SKM-1 (cell line): ENCODE measurements at regions not wholly inside any gene's neighbourhood (a gene's known extent, or its start where the extent isn't known, plus 50 kb on each side); places are given as distances from the start of the nearest gene placed in this dataset.

Source experiments
- DNase-seq: peaks from one replicate; lab custom pipeline; 2025; ENCODE audit not compliant: unreplicated experiment; lab: John Stamatoyannopoulos, UW

DNA sequence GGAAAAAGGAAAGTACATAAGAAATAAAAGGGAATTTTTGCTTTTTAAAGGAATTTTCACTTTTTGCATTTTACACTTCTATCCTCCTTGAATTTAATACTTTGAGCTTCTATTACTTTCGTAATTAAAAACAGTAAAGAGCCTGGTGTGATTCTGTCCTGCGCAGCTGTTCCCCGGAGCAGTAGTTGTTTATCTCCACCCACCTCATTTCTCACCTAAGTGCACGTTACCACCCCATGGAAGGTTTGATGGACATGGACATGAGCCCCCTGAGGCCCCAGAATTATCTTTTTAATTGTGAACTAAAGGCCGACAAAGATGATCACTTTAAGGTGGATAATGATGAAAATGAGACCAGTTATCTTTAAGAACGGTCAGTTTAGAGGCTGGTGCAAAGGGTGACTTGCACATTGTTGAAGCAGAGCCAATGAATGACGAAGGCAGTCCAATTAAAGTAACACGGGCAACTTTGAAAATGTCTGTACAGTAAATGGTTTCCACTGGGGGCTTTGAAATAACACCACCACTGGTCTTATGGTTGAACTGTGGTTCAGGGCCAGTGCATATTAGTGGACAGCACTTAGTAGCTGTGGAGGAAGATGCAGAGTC is 52.1 kb upstream of the TEX13D start:
- no peak for DNase-seq

DNA sequence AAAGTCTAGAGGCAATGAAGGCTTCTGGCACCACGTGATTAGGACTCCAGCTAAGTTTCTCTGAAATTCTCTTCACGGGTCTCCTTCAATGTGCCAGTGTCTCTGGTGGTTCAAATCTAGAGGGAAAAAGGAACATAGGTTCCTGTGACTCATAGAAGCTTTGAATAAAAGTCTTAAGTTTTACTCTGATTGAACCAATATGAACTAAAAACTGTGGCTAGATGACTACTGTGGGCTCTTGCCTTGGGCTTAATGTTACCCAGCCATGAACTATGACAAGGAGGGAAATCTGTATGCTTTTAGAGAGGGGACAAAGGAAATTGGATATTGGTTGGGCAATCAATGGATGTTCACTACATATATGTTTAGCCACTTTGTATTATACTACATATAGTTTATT is 49.9 kb upstream of the TEX13D start:
- DNase-seq: no peak
